22Rv1 (cell line): ENCODE measurements at regions not wholly inside any gene's neighbourhood (a gene's known extent, or its start where the extent isn't known, plus 50 kb on each side); places are given as distances from the start of the nearest gene placed in this dataset.

Source experiments
- CTCF ChIP-seq: fragments of 450-650 bp; IDR thresholded peaks from 2 replicates; pipeline ENCODE4 v1.5.1; 2017; ENCODE audit warnings: mild to moderate bottlenecking
- ZFX ChIP-seq: fragments of 450-650 bp; IDR thresholded peaks from 2 replicates; pipeline ENCODE4 v1.6.1; 2017; ENCODE audit warnings: antibody characterized with exemption, borderline replicate concordance

- no peak for TF ChIP-seq CTCF
- no peak for TF ChIP-seq ZFX
Measured at GRCh38 chr2:43045866-43046265, 180.5 kb downstream of the ZFP36L2 start.
